Esophagus muscularis mucosa (tissue), 4 donors: ENCODE measurements at regions not wholly inside any gene's neighbourhood (a gene's known extent, or its start where the extent isn't known, plus 50 kb on each side); places are given as distances from the start of the nearest gene placed in this dataset.
A peak's percentile ranks its signal among the peaks of the same experiment; 100 is the strongest.

Experiments used
- DNase-seq: peaks from one replicate; pipeline ENCODE4 v3.0.0-alpha.2; 2017; ENCODE audit errors: extremely low spot score
- H3K27ac ChIP-seq, 4 donors: fragments of 200-600 bp; sonication (generic); replicated peaks in 1 of 4; 1 replicate in 3 of 4; 2 replicates in 1 of 4; pipeline ENCODE4 v1.5.1; 2016 to 2019; ENCODE audit warnings: mild to moderate bottlenecking in 1 of 4
- H3K27me3 ChIP-seq, 4 donors: fragments of 200-600 bp; sonication (generic); one replicate each; pipeline versions ENCODE4 v1.5.1 to v1.6.0; 2016 to 2019
- H3K36me3 ChIP-seq, 4 donors: fragments of 200-600 bp; sonication (generic); one replicate each; pipeline ENCODE4 v1.5.1; 2016 to 2019
- H3K4me1 ChIP-seq, 4 donors: fragments of 200-600 bp; sonication (generic); one replicate each; pipeline ENCODE4 v1.5.1; 2016 to 2019
- H3K4me3 ChIP-seq, 4 donors: fragments of 200-600 bp; sonication (generic); 1 replicate in 2 of 4; 2 replicates in 2 of 4; pipeline ENCODE4 v1.5.1; 2016 to 2019; ENCODE audit warnings: mild to moderate bottlenecking in 4 of 4, moderate library complexity in 1 of 4
- H3K9me3 ChIP-seq, 4 donors: fragments of 200-600 bp; sonication (generic); 1 replicate in 3 of 4; 2 replicates in 1 of 4; pipeline ENCODE4 v1.5.1; 2016 to 2019
- EP300 ChIP-seq: sonication (generic); formaldehyde crosslinking; IDR thresholded peaks from one replicate; pipeline ENCODE4 v1.6.1; 2017; ENCODE audit warnings: antibody characterized with exemption
- POLR2A ChIP-seq: fragments of 450-650 bp; IDR thresholded peaks from one replicate; pipeline ENCODE4 v1.6.1; 2017; ENCODE audit warnings: antibody characterized with exemption, moderate library complexity, mild to moderate bottlenecking, low read depth
- POLR2AphosphoS5 ChIP-seq, 2 donors: sonication (generic); formaldehyde crosslinking; IDR thresholded peaks; one replicate each; pipeline ENCODE4 v1.6.1; 2017; ENCODE audit warnings: antibody characterized with exemption in 2 of 2
- WGBS: methylation state at CpG from one replicate; pipeline ENCODE4 v1.1.5; 2018; 5-methylcytosine and 5-hydroxymethylcytosine counted together
- intact Hi-C: fragments of 100-400 bp; cut with DNase I; formaldehyde crosslinking; loops from one replicate; pipeline ENCODE4 v1.15.1; 2023
- TF ChIP-seq, protein P1 (sequence below), 3 experiments: fragments of 200-600 bp in 2 of 3; fragments of 450-650 bp in 1 of 3; sonication (generic) in 2 of 3; IDR thresholded peaks; one replicate each; pipeline ENCODE4 v1.5.1; 2017 to 2019; ENCODE audit warnings: antibody characterized with exemption in 3 of 3, mild to moderate bottlenecking in 2 of 3, moderate library complexity in 1 of 3

DNA sequence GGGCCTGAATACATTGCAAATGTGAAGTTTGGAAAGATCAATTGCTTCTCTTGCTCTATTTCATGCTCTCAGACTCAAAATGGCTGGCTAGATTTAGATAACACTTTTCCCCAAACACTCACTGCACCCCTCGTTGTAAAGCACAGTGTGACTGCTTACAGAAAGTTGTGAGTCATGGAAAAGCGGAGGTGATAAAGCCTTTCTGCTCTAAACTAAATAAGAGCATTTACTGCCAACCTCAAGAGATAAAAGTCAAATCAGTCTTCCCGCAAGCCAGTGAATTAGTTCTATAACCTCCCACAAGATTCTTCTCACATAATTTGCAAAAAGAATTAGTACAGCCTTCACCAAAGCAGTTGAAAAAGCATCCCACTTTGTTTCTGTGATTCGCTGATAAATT lies 168.7 kb downstream of the WT1 start:
- H3K4me3 ChIP-seq: no peak overlapping the region
- no peak for TF ChIP-seq EP300
- no peak for TF ChIP-seq POLR2A
- TF ChIP-seq, protein P1, sequence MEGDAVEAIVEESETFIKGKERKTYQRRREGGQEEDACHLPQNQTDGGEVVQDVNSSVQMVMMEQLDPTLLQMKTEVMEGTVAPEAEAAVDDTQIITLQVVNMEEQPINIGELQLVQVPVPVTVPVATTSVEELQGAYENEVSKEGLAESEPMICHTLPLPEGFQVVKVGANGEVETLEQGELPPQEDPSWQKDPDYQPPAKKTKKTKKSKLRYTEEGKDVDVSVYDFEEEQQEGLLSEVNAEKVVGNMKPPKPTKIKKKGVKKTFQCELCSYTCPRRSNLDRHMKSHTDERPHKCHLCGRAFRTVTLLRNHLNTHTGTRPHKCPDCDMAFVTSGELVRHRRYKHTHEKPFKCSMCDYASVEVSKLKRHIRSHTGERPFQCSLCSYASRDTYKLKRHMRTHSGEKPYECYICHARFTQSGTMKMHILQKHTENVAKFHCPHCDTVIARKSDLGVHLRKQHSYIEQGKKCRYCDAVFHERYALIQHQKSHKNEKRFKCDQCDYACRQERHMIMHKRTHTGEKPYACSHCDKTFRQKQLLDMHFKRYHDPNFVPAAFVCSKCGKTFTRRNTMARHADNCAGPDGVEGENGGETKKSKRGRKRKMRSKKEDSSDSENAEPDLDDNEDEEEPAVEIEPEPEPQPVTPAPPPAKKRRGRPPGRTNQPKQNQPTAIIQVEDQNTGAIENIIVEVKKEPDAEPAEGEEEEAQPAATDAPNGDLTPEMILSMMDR (IDR thresholded peaks at IDR 0.05): no peak
- TF ChIP-seq POLR2AphosphoS5 (IDR thresholded peaks at IDR 0.05): no peak

DNA sequence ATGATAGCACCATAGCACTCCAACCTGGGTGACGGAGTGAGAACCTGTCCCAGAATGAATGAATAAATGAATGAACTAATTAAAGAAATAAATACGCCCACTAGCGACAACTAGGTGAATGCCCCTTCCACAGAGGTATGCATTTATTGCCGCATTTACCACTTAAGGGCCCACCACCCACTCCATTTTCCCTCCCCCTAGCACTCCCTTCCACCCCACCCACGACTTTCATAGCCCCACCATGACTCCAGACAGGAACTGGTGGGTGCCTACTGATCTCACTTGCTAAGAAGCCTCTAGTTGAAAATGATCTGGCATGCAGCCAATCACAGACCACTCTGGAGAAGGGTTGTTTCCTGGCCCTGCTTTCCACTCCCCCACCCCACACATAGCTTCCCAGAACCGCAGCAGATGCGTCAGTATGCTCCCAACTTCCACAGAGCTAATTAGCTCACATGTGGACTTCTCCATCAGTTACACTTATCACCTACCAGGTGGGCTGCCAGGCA lies 167.6 kb downstream of the WT1 start:
- intact Hi-C loops: no loop called here
- no peak overlapping the region for H3K4me3 ChIP-seq
- H3K27ac ChIP-seq: no peak overlapping the region
- peak; percentile 79 for DNase-seq
- H3K9me3 ChIP-seq: no peaks in the 10 kb centered on the region
- TF ChIP-seq POLR2A: no peak
- TF ChIP-seq, protein P1 (IDR thresholded peaks at IDR 0.05): no peak
- WGBS: 73% methylated on average over 7 of the region's 7 CpGs
- no peaks in the 10 kb centered on the region for H3K4me1 ChIP-seq
- H3K27me3 ChIP-seq: no peaks in the 10 kb centered on the region
- no peaks in the 10 kb centered on the region for H3K36me3 ChIP-seq

More for the DNA sequence above, 168.7 kb downstream of the WT1 start:
- Histone ChIP-seq H3K9me3 (no peaks in the 10 kb centered on the region), H3K36me3 (no peaks in the 10 kb centered on the region), H3K27me3 (no peaks in the 10 kb centered on the region), H3K4me1 (no peaks in the 10 kb centered on the region), H3K27ac (no peak overlapping the region)
- no peak for DNase-seq
- 52% methylated on average over 4 of the region's 4 CpGs for WGBS
- intact Hi-C loops: no loop called here

DNA sequence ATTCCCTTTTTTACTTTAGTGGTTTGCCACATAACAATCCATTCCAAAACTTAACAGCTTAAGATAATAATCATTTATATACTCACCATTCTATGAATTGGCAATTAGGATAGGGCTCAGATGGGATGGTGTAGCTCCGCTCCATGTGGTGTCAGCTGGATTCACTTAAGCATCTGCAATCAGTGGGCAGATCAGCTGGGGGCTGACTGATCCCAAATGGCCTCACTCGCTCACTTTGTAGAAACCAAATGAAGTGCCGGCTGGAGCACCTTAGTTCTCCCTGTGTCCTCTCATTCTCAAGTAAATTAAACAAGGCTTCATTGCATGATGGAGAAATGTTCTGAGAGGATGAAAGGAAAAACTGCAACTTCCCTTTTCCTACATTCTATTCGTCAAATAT lies 161.4 kb downstream of the WT1 start:
- H3K27ac ChIP-seq: no peak overlapping the region
- WGBS: 84% methylated on average over 4 of the region's 4 CpGs
- no peaks in the 10 kb centered on the region for H3K9me3 ChIP-seq
- no peaks in the 10 kb centered on the region for H3K27me3 ChIP-seq
- H3K4me1 ChIP-seq: no peaks in the 10 kb centered on the region
- intact Hi-C loops: no loop called here
- H3K4me3 ChIP-seq: no peak overlapping the region
- no peaks in the 10 kb centered on the region for H3K36me3 ChIP-seq
- no peak for DNase-seq
- TF ChIP-seq POLR2AphosphoS5 (IDR thresholded peaks at IDR 0.05): no peak

DNA sequence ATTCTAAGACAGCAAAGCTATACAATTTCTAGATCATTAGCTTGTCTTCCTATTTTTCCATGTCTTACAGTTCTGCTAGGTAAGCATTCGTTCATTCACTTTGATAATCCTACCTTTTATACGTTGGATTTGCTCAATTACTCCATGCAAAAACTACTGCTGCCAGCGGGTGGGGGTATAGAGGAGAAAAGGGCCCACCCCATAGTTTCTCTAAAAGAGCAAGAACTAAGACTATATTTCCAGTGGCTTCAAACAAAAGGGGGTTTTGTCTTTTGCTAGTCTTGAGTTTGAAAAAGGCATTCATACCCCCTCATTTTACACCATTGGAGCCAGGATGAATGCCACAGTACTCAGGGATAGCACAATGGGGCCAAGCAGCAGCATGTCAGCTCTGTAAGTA lies 155.7 kb downstream of the WT1 start:
- H3K36me3 ChIP-seq: no peaks in the 10 kb centered on the region
- WGBS: 81% methylated on average over 3 of the region's 3 CpGs
- no peak overlapping the region for H3K27ac ChIP-seq
- H3K4me1 ChIP-seq: no peaks in the 10 kb centered on the region
- no peak for DNase-seq
- TF ChIP-seq, protein P1 (IDR thresholded peaks at IDR 0.05): no peak
- TF ChIP-seq POLR2A (no peak), EP300 (no peak), POLR2AphosphoS5 (IDR thresholded peaks at IDR 0.05) (no peak)
- H3K9me3 ChIP-seq: peaks cover 0 to 10% (median 4%) of the 10 kb centered on the region in 4 donors
- intact Hi-C loops: no loop called here
- no peak overlapping the region for H3K4me3 ChIP-seq
- H3K27me3 ChIP-seq: no peaks in the 10 kb centered on the region

DNA sequence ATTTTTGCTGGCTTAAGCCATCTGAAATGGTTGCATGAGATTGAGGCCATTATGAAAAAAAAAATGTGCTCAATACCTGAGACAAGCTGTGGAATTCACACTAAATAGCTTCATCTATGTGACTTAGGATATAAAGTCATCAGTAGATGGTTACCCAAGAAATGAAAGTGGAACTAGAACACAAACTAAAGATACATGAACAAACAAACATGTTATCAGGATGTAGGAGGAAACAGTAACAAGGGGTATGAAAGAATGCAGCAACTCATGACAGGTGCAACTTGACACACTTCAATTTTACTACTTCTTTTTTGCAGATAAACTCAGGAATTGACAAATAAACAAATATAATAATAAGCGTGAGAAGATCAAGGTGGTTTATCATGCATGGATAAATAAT lies 155.0 kb downstream of the WT1 start:
- Histone ChIP-seq H3K4me3 (no peak overlapping the region), H3K4me1 (no peaks in the 10 kb centered on the region), H3K36me3 (no peaks in the 10 kb centered on the region), H3K27me3 (no peaks in the 10 kb centered on the region), H3K9me3 (peaks cover 0 to 10% (median 4%) of the 10 kb centered on the region in 4 donors), H3K27ac (no peak overlapping the region)
- no peak for DNase-seq
- intact Hi-C loops: no loop called here
- WGBS: 92% methylated on average over 1 of the region's 1 CpG
- TF ChIP-seq, protein P1 (IDR thresholded peaks at IDR 0.05): no peak
- TF ChIP-seq EP300 (no peak), POLR2A (no peak), POLR2AphosphoS5 (IDR thresholded peaks at IDR 0.05) (no peak)
